Neuronal stem cell (in vitro differentiated cells): ENCODE measurements at regions not wholly inside any gene's neighbourhood (a gene's known extent, or its start where the extent isn't known, plus 50 kb on each side); places are given as distances from the start of the nearest gene placed in this dataset.

Source experiments
- DNase-seq: peaks from one replicate; pipeline ENCODE4 v3.0.0-alpha.2; 2013; ENCODE audit warnings: low spot score
- H2AFZ ChIP-seq: one replicate; pipeline ENCODE4 v1.6.1; 2013; ENCODE audit warnings: mild to moderate bottlenecking, low read length, inconsistent platforms
- H2AK5ac ChIP-seq: 2 replicates; pipeline ENCODE4 v1.6.1; 2013; ENCODE audit warnings: low read depth, mild to moderate bottlenecking, inconsistent platforms, low read length, moderate library complexity, mixed read lengths
- H2BK120ac ChIP-seq: 2 replicates; pipeline ENCODE4 v1.6.1; 2013; ENCODE audit warnings: low read depth, mild to moderate bottlenecking, inconsistent platforms, low read length, moderate library complexity, mixed read lengths
- H2BK12ac ChIP-seq: one replicate; pipeline ENCODE4 v1.6.1; 2013; ENCODE audit warnings: low read length, inconsistent platforms
- H2BK15ac ChIP-seq: 2 replicates; pipeline ENCODE4 v1.6.1; 2013; ENCODE audit warnings: mild to moderate bottlenecking, low read length, inconsistent platforms, mixed read lengths
- H2BK5ac ChIP-seq: one replicate; pipeline ENCODE4 v1.6.1; 2013; ENCODE audit warnings: inconsistent platforms, mild to moderate bottlenecking, low read length, moderate library complexity
- H3K14ac ChIP-seq: one replicate; pipeline ENCODE4 v1.6.1; 2013; ENCODE audit warnings: low read length, inconsistent platforms
- H3K18ac ChIP-seq: 2 replicates; pipeline ENCODE4 v1.6.1; 2013; ENCODE audit warnings: low read length, inconsistent platforms
- H3K23ac ChIP-seq: 2 replicates; pipeline ENCODE4 v1.6.1; 2013; ENCODE audit warnings: low read depth, mild to moderate bottlenecking, mixed read lengths, low read length, inconsistent platforms; ENCODE audit not compliant: poor library complexity
- H3K27ac ChIP-seq: replicated peaks from 3 replicates; pipeline ENCODE4 v1.5.1; 2013; ENCODE audit warnings: low read length, inconsistent platforms
- H3K27me3 ChIP-seq, 3 experiments: 2 replicates each; pipeline ENCODE4 v1.6.1; 2013; ENCODE audit warnings: low read length in 3 of 3, mild to moderate bottlenecking in 2 of 3, inconsistent platforms in 1 of 3, low read depth in 1 of 3, mixed read lengths in 1 of 3, moderate library complexity in 1 of 3; ENCODE audit not compliant: control insufficient read depth in 3 of 3, insufficient read depth in 3 of 3
- H3K36me3 ChIP-seq, 2 donors: replicated peaks in 1 of 2; 2 replicates each; pipeline ENCODE4 v1.6.1; 2013; ENCODE audit warnings: low read length in 2 of 2; ENCODE audit not compliant: control insufficient read depth in 2 of 2, insufficient read depth in 2 of 2
- H3K4ac ChIP-seq: 2 replicates; pipeline ENCODE4 v1.6.1; 2013; ENCODE audit warnings: inconsistent platforms, mild to moderate bottlenecking, low read length, moderate library complexity
- H3K4me1 ChIP-seq, 2 donors: 1 replicate in 1 of 2; 2 replicates in 1 of 2; pipeline ENCODE4 v1.6.1; 2013; ENCODE audit warnings: low read length in 2 of 2, low read depth in 1 of 2; ENCODE audit not compliant: control insufficient read depth in 2 of 2, insufficient read depth in 1 of 2
- H3K4me2 ChIP-seq: one replicate; pipeline ENCODE4 v1.6.1; 2013; ENCODE audit warnings: mild to moderate bottlenecking, low read length, inconsistent platforms; ENCODE audit not compliant: insufficient read depth, poor library complexity, severe bottlenecking
- H3K4me3 ChIP-seq, 2 donors: 2 replicates each; pipeline ENCODE4 v1.5.1; 2013; ENCODE audit warnings: low read length in 2 of 2, mild to moderate bottlenecking in 2 of 2, inconsistent platforms in 1 of 2, moderate library complexity in 1 of 2
- H3K79me1 ChIP-seq: one replicate; pipeline ENCODE4 v1.6.1; 2013; ENCODE audit warnings: low read depth, mild to moderate bottlenecking, inconsistent platforms, low read length, moderate library complexity
- H3K9ac ChIP-seq: one replicate; pipeline ENCODE4 v1.6.1; 2013; ENCODE audit warnings: mild to moderate bottlenecking, low read depth, low read length, inconsistent platforms; ENCODE audit not compliant: poor library complexity
- H3K9me3 ChIP-seq, 2 donors: replicated peaks in 1 of 2; 2 replicates each; pipeline versions ENCODE3 to v1.6.1; 2013; ENCODE audit warnings: low read length in 2 of 2, mild to moderate bottlenecking in 2 of 2, inconsistent platforms in 1 of 2, low read depth in 1 of 2, mixed read lengths in 1 of 2, moderate library complexity in 1 of 2; ENCODE audit not compliant: control insufficient read depth in 2 of 2, insufficient read depth in 1 of 2
- H4K8ac ChIP-seq: one replicate; pipeline ENCODE4 v1.6.1; 2013; ENCODE audit warnings: low read depth, mild to moderate bottlenecking, inconsistent platforms, low read length, moderate library complexity
- H4K91ac ChIP-seq: one replicate; pipeline ENCODE4 v1.6.1; 2013; ENCODE audit warnings: low read length, low read depth, mild to moderate bottlenecking, inconsistent platforms; ENCODE audit not compliant: poor library complexity
- WGBS, 2 donors: extraction: QIAGEN DNeasy Blood & Tissue Kit; methylation state at CpG; one replicate each; pipeline ENCODE4 v1.1.7; 2013; ENCODE audit warnings: missing lambda C conversion rate in 2 of 2, mixed read lengths in 1 of 2; ENCODE audit not compliant: insufficient read length in 2 of 2, insufficient replicate concordance in 1 of 2; ENCODE audit errors: extremely low coverage in 2 of 2; 5-methylcytosine and 5-hydroxymethylcytosine counted together

DNA sequence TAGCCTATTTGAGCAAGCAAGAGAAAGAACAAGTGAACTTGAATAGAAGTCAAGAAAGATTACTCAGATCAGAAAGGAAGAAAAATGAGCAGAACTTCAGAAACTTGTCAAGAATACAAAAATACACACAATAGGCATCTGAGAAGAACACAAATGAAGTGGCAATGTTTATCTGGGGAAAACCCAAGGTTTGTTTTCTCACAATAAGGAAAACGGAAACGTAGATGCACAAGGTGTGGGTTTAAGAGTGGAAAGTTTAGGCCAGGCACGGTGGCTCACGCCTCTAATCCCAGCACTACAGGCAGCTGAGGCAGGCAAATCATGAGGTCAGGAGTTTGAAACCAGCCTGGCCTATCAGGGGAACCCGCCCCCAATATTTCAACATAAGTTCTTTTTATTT is 159.5 kb upstream of the GYPC start:
- H3K9ac ChIP-seq = no peak overlapping the region
- no peaks in the 10 kb centered on the region for H3K4me1 ChIP-seq
- no peaks in the 10 kb centered on the region for H3K36me3 ChIP-seq
- no CpG with 5 or more reads among the region's 5 CpGs for WGBS, 2 donors
- no peak overlapping the region for H4K8ac ChIP-seq
- no peak overlapping the region for H3K4me3 ChIP-seq
- H2BK120ac ChIP-seq = no peak overlapping the region
- no peaks in the 10 kb centered on the region for H3K9me3 ChIP-seq
- no peak overlapping the region for H3K14ac ChIP-seq
- H2BK5ac ChIP-seq = no peak overlapping the region
- H2BK15ac ChIP-seq = no peak overlapping the region
- H3K18ac ChIP-seq = no peak overlapping the region
- no peak overlapping the region for H3K23ac ChIP-seq
- H3K4me2 ChIP-seq = no peak overlapping the region
- H4K91ac ChIP-seq = no peak overlapping the region
- no peak for DNase-seq
- H2AK5ac ChIP-seq = no peak overlapping the region
- H3K4ac ChIP-seq = no peak overlapping the region
- H3K79me1 ChIP-seq = no peaks in the 10 kb centered on the region
- no peaks in the 10 kb centered on the region for H3K27me3 ChIP-seq
- H2AFZ ChIP-seq = no peak overlapping the region
- no peak overlapping the region for H2BK12ac ChIP-seq
- H3K27ac ChIP-seq = no peak overlapping the region

DNA sequence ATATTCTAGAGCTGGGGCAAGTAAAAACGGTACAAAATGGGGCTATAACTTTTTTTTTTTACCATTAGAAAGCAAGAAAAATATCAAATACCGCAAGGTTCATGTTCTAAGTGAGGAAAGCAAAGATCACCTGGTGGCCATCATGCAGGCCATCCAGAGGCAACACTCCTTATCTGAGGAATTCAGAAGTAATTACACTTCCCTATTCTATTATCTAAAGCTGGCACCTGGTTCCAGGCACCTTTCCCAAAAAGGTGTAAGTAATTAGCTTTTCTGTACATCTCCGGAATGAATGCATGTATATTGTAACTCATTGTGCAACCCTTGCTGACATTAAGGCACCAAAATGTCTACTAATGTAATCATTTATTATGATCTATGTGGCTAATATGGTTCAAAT is 152.5 kb upstream of the GYPC start:
- no peaks in the 10 kb centered on the region for H3K79me1 ChIP-seq
- no peaks in the 10 kb centered on the region for H3K27me3 ChIP-seq
- no peak overlapping the region for H3K4ac ChIP-seq
- H3K4me1 ChIP-seq = peaks cover 0 to 5% of the 10 kb centered on the region in 2 donors
- H3K27ac ChIP-seq = no peak overlapping the region
- no peak overlapping the region for H3K14ac ChIP-seq
- no peak overlapping the region for H2AK5ac ChIP-seq
- no peak overlapping the region for H3K4me3 ChIP-seq
- H3K36me3 ChIP-seq = no peaks in the 10 kb centered on the region
- no peak overlapping the region for H2AFZ ChIP-seq
- DNase-seq = no peak
- no peak overlapping the region for H4K91ac ChIP-seq
- no CpG with 5 or more reads among the region's 3 CpGs for WGBS, 2 donors
- no peak overlapping the region for H3K18ac ChIP-seq
- H3K23ac ChIP-seq = no peak overlapping the region
- no peak overlapping the region for H3K9ac ChIP-seq
- no peaks in the 10 kb centered on the region for H3K9me3 ChIP-seq
- H3K4me2 ChIP-seq = no peak overlapping the region
- no peak overlapping the region for H2BK12ac ChIP-seq
- H2BK5ac ChIP-seq = no peak overlapping the region
- H4K8ac ChIP-seq = no peak overlapping the region
- no peak overlapping the region for H2BK15ac ChIP-seq
- no peak overlapping the region for H2BK120ac ChIP-seq

DNA sequence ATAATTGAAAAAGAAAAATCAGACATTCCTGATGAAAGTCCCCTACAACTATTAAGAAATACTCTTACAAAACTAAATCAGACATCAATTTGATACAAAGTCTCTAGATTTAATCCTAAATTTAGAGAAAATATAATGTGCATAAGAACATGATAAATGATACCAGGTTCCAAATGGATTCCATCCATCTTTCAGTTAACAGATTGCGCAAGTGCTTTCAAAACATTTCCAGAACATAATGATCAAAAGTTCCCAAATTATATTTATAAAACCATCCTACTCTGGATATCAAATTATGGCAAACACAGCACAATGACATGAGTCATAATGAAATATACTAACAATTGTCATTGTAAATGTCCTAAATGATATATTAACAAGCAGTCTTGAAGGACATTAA is 151.0 kb upstream of the GYPC start:
- no CpG with 5 or more reads among the region's 1 CpG for WGBS, 2 donors
- Histone ChIP-seq H2AK5ac (no peak overlapping the region), H4K91ac (no peak overlapping the region), H2BK12ac (no peak overlapping the region), H3K27ac (no peak overlapping the region), H3K4ac (no peak overlapping the region), H4K8ac (no peak overlapping the region), H2BK15ac (no peak overlapping the region), H3K36me3 (no peaks in the 10 kb centered on the region), H3K4me3 (no peak overlapping the region), H3K9ac (no peak overlapping the region), H3K18ac (no peak overlapping the region), H3K23ac (no peak overlapping the region), H3K9me3 (no peaks in the 10 kb centered on the region), H2BK5ac (no peak overlapping the region), H3K14ac (no peak overlapping the region), H3K4me2 (no peak overlapping the region), H2AFZ (no peak overlapping the region), H3K79me1 (no peaks in the 10 kb centered on the region), H3K4me1 (peaks cover 0 to 5% of the 10 kb centered on the region in 2 donors), H3K27me3 (no peaks in the 10 kb centered on the region), H2BK120ac (no peak overlapping the region)
- no peak for DNase-seq

DNA sequence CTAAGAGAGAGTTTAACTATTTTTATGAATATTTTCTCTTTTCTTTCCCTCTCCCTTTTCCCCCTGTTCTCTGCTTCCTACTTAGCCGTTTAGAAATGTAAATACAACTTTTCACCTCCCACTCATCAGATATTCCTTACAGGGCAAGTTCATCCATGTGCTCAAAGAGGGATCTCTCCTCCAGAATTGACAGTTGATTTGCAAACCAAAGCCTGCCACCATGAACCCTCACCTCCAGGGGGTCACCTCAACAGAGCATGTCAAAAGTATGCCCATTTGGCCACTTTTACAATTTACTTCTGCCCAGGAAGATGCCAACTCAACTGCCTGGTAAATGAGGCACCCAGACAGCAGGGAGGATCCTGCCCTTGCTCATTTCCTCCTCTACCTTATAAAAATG is 149.2 kb upstream of the GYPC start:
- H2BK120ac ChIP-seq = no peak overlapping the region
- no peak overlapping the region for H3K14ac ChIP-seq
- H3K4me2 ChIP-seq = no peak overlapping the region
- no CpG with 5 or more reads among the region's 1 CpG for WGBS, 2 donors
- H3K4me1 ChIP-seq = peaks cover 0 to 5% of the 10 kb centered on the region in 2 donors
- H3K79me1 ChIP-seq = no peaks in the 10 kb centered on the region
- H2BK12ac ChIP-seq = no peak overlapping the region
- no peak overlapping the region for H3K27ac ChIP-seq
- no peak overlapping the region for H4K8ac ChIP-seq
- no peak overlapping the region for H3K23ac ChIP-seq
- H2AK5ac ChIP-seq = no peak overlapping the region
- H3K4me3 ChIP-seq = no peak overlapping the region
- H2AFZ ChIP-seq = peak overlapping the region; percentile 61
- no peak overlapping the region for H4K91ac ChIP-seq
- no peaks in the 10 kb centered on the region for H3K9me3 ChIP-seq
- no peak overlapping the region for H3K9ac ChIP-seq
- no peak for DNase-seq
- H3K36me3 ChIP-seq = no peaks in the 10 kb centered on the region
- H3K4ac ChIP-seq = no peak overlapping the region
- no peak overlapping the region for H2BK15ac ChIP-seq
- H2BK5ac ChIP-seq = no peak overlapping the region
- no peaks in the 10 kb centered on the region for H3K27me3 ChIP-seq
- no peak overlapping the region for H3K18ac ChIP-seq
